Brain microvascular endothelial cell (primary cell): ENCODE measurements at regions not wholly inside any gene's neighbourhood (a gene's known extent, or its start where the extent isn't known, plus 50 kb on each side); places are given as distances from the start of the nearest gene placed in this dataset.

Experiments
- DNase-seq: peaks from one replicate; pipeline ENCODE4 v3.0.0-alpha.2; 2020
- H3K27ac ChIP-seq: fragments of 250-450 bp; sonication (Bioruptor Pico); 2 replicates; pipeline ENCODE4 v1.5.1; 2020; ENCODE audit warnings: mild to moderate bottlenecking, moderate library complexity
- H3K27me3 ChIP-seq: fragments of 250-450 bp; sonication (Bioruptor Pico); replicated peaks from 2 replicates; pipeline ENCODE4 v1.5.1; 2020; ENCODE audit warnings: mild to moderate bottlenecking
- H3K36me3 ChIP-seq: fragments of 250-450 bp; sonication (Bioruptor Pico); replicated peaks from 2 replicates; pipeline ENCODE4 v1.5.1; 2020; ENCODE audit warnings: mild to moderate bottlenecking
- H3K4me3 ChIP-seq: 2 replicates; pipeline ENCODE4 v1.5.1; 2011; ENCODE audit warnings: low read depth, mild to moderate bottlenecking, control low read depth, low read length, moderate library complexity
- CTCF ChIP-seq: IDR thresholded peaks from 2 replicates; pipeline ENCODE4 v1.5.1; 2011; ENCODE audit warnings: low read depth, mild to moderate bottlenecking, moderate library complexity, low read length, control low read depth, inconsistent platforms; ENCODE audit errors: missing control alignments
- in situ Hi-C: cut with HindIII; loops from 2 replicates; pipeline ENCODE4 v1.10.0; 2017; ENCODE audit warnings: low sequenced_read_pairs, low pct_ligation_motif_present

DNA sequence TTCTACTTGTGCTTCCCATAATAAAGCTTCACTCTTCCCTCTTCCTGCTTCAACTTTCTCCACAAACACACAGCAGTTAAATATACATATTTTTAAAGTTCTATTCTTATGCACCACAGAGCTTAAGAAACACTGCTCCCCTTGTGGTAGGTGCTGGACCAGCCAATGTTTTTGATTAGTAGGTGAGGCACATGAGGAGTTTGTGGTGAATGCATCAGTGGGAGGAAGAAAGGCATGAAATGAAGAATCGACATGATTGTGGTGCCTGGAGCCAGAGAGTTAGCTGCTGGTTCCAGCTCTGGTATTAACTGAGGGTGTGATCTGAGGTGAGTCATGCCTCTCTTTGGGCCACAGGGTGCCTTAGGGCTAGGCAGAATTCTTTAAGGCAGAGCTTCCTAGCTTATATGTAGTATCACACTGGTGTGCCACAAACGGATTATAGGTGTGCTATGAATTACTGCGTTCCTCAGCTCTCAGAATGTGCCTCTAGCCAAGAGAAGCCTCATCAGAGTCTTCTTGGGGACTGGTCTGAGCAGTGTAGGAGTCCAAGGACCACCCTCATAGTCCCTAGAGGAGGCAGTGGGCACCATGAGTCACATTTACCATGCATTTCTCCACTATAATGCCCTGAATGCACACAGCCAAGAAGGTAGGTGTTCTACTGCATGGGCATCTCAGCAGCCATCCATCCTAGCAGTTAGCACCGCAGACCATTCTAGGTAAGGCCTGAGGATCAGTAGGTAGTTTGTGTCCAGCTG is 97.4 kb upstream of the SGIP1 start:
- H3K27me3 ChIP-seq: no peaks in the 10 kb centered on the region
- H3K4me3 ChIP-seq: no peak overlapping the region
- DNase-seq: peak; percentile 61
- peak; percentile 75 for TF ChIP-seq CTCF
- in situ Hi-C loops: loop anchor here (25.0 kb wide), 1 partner anchor 99 kb away; no protein-coding TSS in a partner anchor
- H3K36me3 ChIP-seq: no peaks in the 10 kb centered on the region
- H3K27ac ChIP-seq: no peak overlapping the region

DNA sequence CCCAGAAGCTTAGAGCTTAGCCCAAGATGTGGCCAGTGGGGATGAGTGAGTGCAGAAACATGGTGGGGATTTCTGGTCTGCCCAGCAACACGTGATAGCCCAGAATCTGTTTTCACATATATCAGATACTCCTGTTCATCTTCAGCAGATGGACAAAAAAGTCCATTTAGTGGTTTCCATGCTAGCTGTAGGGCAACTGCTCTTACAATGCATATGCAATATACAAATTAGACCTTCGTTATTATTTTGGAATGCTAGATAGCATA is 96.9 kb upstream of the SGIP1 start:
- Histone ChIP-seq H3K27me3 (no peaks in the 10 kb centered on the region), H3K27ac (no peak overlapping the region), H3K36me3 (no peaks in the 10 kb centered on the region), H3K4me3 (no peak overlapping the region)
- no peak for DNase-seq
- in situ Hi-C loops: loop anchor here (25.0 kb wide), 1 partner anchor 100 kb away; no protein-coding TSS in a partner anchor
- no peak for TF ChIP-seq CTCF

DNA sequence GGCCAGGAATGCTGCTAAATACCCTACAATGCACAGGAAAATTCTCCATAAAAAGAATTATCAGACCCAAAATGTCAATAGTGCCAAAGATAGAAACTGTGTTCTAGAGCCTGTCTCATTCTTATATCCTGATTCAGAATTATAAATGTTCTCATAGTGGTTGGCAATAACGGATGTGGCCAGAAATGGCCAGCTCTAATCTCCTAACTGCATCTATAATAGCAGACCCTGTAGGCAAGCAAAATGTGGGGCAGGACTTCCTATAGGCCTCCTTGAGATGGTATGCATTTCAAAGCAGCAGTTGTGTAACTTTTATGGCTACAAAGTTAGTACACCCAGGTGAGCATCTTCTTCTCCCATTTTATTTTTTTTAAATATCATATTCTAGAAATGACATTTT is 95.9 kb upstream of the SGIP1 start:
- Histone ChIP-seq H3K27me3 (no peaks in the 10 kb centered on the region), H3K36me3 (no peaks in the 10 kb centered on the region), H3K4me3 (no peak overlapping the region), H3K27ac (peak overlapping the region; percentile 9)
- in situ Hi-C loops: loop anchor here (25.0 kb wide), 1 partner anchor 101 kb away; no protein-coding TSS in a partner anchor
- DNase-seq: peak; percentile 35
- TF ChIP-seq CTCF: no peak

DNA sequence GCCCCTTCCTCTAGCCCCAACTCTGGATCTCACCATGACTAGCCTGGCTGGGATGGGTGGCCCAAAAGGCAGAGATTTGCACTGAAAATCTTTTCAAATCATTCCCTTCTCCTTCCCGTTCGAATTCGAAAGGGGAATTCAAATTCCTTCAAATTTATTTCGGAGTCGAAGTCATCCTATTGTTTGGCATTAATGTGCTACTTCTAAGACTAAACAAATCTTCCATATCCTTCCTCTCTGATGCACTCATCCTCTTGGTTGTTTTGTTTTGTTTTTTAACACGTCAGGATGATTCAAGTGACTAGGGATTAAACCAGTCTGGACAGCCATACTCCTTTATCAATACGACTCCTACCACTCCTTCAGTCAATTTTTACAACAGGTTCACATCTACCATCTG is 95.5 kb upstream of the SGIP1 start:
- Histone ChIP-seq H3K27ac (peak overlapping the region; percentile 9), H3K27me3 (no peaks in the 10 kb centered on the region), H3K4me3 (no peak overlapping the region), H3K36me3 (no peaks in the 10 kb centered on the region)
- no peak for TF ChIP-seq CTCF
- in situ Hi-C loops: loop anchor here (25.0 kb wide), 1 partner anchor 101 kb away; no protein-coding TSS in a partner anchor
- no peak for DNase-seq

GRCh38 chr1:66439031-66439740 is 94.8 kb upstream of the SGIP1 start:
- no peak overlapping the region for H3K4me3 ChIP-seq
- in situ Hi-C loops: loop anchor here (25.0 kb wide), 1 partner anchor 102 kb away; no protein-coding TSS in a partner anchor
- DNase-seq: no peak
- TF ChIP-seq CTCF: no peak
- H3K27me3 ChIP-seq: no peaks in the 10 kb centered on the region
- H3K27ac ChIP-seq: peak overlapping the region; percentile 9
- no peaks in the 10 kb centered on the region for H3K36me3 ChIP-seq
